HFF-Myc (cell line): ENCODE measurements at regions not wholly inside any gene's neighbourhood (a gene's known extent, or its start where the extent isn't known, plus 50 kb on each side); places are given as distances from the start of the nearest gene placed in this dataset.
"Not testable (repeated sequence)": the region's sequence is repeated elsewhere in the genome, so short reads cannot be mapped to it uniquely, and the experiment has no call there.

ENCODE experiments used
- DNase-seq: peaks from one replicate; pipeline ENCODE4 v3.0.0-alpha.2; 2011; ENCODE audit warnings: low read depth; ENCODE audit errors: extremely low read depth
- H3K4me3 ChIP-seq: replicated peaks from 2 replicates; pipeline ENCODE4 v1.5.1; 2011; ENCODE audit warnings: low read depth, mild to moderate bottlenecking, control low read depth, low read length
- TF ChIP-seq, protein P1 (sequence below): IDR thresholded peaks from 2 replicates; pipeline ENCODE4 v1.5.1; 2012; ENCODE audit warnings: mild to moderate bottlenecking, low read depth, low read length, control low read depth; ENCODE audit errors: missing control alignments

DNA sequence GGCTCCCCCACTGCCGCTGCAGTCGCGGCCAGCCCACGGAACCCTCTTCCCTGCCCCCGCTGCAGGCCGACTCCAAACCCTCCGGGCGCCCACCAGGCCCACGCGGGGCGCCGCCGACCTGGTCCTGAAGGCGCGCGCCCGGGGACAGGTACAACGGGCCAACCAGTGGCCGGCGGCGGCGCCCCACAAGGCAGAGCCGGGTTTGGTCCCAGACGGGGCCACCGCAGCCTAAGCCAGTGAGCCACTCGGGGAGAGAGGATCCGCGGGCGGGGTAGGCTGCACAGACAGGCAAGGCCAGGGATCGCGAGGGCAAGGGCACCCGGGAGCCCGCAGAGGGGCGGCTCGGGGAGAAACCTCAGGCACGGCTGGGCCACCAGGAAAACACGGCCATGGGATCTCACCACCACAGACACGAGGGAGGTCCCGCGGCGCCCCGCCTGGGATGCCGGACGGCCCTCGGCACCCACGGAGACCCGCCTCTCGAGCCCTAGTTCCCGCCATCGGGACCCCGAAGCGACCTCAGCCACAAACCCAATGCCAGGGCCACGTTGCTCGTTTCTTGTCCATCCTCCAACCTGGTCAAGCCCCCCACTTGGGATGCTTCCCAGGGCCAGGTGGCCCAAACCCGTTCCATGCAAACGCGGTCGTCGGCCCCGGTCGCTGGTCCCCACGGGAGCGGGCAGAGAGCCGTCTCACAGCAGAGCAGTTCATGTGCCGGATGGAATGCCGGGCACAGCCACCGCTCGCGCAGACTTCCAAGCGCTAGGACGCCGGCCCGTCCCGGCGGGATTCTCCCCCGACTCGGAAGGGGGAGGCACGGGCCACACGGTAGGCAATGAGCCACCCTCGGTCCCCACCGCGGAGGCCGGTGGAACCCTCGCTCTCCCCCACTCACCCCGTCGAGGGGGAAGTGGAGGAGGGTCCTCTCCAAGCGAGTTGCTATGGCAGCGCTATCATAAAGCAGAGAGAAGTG, 1956.6 kb upstream of the DEFB115 start:
- DNase-seq: no peak
- H3K4me3 ChIP-seq: no peak overlapping the region
- TF ChIP-seq, protein P1, sequence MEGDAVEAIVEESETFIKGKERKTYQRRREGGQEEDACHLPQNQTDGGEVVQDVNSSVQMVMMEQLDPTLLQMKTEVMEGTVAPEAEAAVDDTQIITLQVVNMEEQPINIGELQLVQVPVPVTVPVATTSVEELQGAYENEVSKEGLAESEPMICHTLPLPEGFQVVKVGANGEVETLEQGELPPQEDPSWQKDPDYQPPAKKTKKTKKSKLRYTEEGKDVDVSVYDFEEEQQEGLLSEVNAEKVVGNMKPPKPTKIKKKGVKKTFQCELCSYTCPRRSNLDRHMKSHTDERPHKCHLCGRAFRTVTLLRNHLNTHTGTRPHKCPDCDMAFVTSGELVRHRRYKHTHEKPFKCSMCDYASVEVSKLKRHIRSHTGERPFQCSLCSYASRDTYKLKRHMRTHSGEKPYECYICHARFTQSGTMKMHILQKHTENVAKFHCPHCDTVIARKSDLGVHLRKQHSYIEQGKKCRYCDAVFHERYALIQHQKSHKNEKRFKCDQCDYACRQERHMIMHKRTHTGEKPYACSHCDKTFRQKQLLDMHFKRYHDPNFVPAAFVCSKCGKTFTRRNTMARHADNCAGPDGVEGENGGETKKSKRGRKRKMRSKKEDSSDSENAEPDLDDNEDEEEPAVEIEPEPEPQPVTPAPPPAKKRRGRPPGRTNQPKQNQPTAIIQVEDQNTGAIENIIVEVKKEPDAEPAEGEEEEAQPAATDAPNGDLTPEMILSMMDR: no peak

DNA sequence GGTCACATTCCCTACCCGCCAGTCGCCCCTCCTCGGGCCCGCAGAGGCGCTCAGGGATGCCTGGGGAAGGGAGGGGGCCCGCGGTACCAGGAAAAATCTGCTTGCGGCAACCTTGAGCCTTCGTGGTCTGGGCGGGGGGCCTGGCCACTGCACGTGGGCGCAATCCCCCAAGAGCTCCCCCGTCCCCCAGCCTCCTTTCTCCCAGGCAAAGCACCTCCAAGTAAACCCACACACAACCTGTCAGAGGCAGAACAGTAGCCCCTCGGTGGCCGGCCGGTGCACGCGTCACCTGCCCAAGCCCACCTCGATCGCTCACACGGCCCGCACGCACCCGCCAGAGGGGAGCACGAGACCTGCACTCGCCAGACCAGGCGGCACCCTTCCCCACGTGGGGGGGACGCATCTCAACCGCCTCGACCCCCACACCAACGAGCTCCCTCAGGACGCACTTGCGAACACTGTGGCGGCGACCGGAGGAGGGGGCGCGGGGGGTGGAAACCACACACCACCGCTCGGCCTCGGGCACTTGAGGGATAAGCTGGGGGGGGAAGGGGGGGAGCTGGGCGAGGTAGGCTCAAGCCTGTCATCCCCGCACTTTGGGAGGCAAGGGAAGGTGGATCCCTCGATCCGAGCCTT, 1955.7 kb upstream of the DEFB115 start:
- TF ChIP-seq, protein P1: no peak
- no peak for DNase-seq
- no peak overlapping the region for H3K4me3 ChIP-seq

DNA sequence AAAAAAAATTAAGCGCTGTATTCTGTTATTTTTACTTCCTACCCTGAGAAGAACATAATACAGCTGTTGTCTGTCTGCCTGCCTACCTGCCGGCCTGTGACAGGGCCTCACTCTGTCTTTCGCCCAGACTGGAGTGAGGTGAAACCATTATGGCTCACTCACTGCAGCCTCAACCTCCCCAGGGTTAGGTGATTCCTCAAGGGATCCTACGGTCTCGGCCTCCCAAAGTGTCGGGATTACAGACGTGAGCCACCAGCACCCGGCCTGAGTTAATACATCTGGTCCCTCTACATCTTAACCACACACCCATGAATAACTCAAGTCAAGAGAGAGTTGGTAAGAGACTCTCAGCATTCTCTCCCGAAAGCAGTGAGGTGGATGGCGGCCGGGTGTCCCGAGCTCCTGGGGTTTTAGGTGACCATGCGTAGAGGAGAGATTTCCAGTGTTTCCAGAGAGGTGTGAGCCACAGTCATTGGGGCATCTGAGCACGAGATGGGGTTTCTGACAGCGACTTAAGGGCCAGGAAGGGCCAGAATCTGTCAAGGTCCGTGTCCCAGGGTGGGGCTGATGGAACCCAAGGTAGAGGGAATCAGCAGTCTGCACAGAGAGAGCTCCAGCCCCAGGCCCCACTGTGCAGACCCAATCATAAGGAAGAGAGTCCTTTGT, 1954.4 kb upstream of the DEFB115 start:
- TF ChIP-seq, protein P1: no peak
- no peak overlapping the region for H3K4me3 ChIP-seq
- no peak for DNase-seq

GRCh38 chr20:29306390-29307072, 1950.9 kb upstream of the DEFB115 start:
- TF ChIP-seq, protein P1: no peak

DNA sequence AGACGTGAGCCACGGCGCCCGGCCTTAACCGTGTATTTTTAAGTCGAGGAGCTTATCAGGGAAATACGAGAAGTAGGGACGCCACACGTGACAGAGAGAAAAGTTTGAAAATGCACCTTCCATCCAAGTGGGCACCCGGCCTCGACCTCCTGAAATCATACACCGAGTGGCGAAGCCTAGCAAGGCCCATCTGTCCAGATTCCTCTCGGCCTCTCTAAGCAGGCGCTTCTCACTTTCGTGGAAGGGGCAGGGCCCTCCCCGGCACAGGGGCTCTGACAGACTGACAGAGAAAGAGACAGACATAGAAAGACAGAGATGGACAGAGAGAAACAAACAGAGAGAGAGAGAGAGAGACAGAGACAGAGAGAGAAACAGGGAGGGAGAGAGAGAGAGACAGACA, 1950.0 kb upstream of the DEFB115 start:
- H3K4me3 ChIP-seq, DNase-seq: not testable (repeated sequence)

More at GRCh38 chr20:29306390-29307072, 1950.9 kb upstream of the DEFB115 start:
- no peak overlapping the region for H3K4me3 ChIP-seq
- DNase-seq: no peak

DNA sequence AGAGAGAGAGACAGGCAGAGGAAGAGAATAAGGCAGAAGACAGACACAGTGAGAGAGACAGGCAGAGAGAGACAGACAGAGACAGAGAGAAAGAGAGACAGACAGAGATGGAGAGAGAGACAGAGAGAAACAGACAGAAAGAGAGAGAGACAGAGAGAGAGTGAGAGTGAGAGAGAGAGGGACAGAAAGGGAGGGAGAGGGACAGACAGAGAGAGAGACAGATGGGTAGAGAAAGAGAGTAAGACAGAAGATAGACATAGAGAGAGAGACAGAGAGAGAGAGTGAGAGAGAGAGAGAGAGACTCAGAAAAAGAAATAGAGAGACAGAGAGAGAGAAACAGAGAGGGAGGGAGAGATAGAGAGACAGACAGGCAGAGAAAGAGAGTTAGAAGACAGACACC, 1948.5 kb upstream of the DEFB115 start:
- H3K4me3 ChIP-seq, DNase-seq: not testable (repeated sequence)

DNA sequence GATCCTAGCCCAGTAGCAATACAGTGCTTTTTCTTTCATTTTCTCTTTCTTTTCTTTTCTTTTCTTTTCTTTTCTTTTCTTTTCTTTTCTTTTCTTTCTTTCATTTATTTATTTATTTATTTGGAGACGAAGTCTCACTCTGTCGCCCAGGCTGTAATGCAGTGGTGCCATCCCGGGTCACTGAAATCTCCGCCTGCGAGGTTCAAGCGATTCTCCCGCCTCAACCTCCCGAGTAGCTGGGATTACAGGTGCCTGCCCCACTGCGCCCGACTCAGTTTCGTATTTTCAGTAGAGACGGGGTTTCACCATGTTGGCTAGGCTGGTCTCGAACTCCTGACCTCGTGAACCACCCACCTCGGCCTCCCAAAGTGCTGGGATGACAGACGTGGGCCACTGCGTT, 1948.0 kb upstream of the DEFB115 start:
- not testable (repeated sequence) for DNase-seq, H3K4me3 ChIP-seq

GRCh38 chr20:29311046-29311445, 1946.4 kb upstream of the DEFB115 start:
- not testable (repeated sequence) for DNase-seq

GRCh38 chr20:29312679-29313078, 1944.8 kb upstream of the DEFB115 start:
- H3K4me3 ChIP-seq, DNase-seq: not testable (repeated sequence)

More at GRCh38 chr20:29311046-29311445, 1946.4 kb upstream of the DEFB115 start:
- not testable (repeated sequence) for H3K4me3 ChIP-seq
